Ishikawa (cell line): ENCODE measurements at regions not wholly inside any gene's neighbourhood (a gene's known extent, or its start where the extent isn't known, plus 50 kb on each side); places are given as distances from the start of the nearest gene placed in this dataset.

Source experiments
- CEBPB ChIP-seq: IDR thresholded peaks from 2 replicates; pipeline ENCODE4 v1.6.1; 2012
- CREB1 ChIP-seq: IDR thresholded peaks from 2 replicates; pipeline ENCODE4 v1.6.1; 2012; ENCODE audit warnings: low read depth
- EGR1 ChIP-seq: IDR thresholded peaks from 2 replicates; pipeline ENCODE4 v1.6.1; 2012
- EP300 ChIP-seq: IDR thresholded peaks from 2 replicates; pipeline ENCODE4 v1.6.1; 2012; ENCODE audit warnings: borderline replicate concordance
- FOXM1 ChIP-seq: IDR thresholded peaks from 2 replicates; pipeline ENCODE4 v1.6.1; 2012; ENCODE audit warnings: low read depth, borderline replicate concordance
- MAX ChIP-seq: IDR thresholded peaks from 2 replicates; pipeline ENCODE4 v1.6.1; 2012
- NFIC ChIP-seq: IDR thresholded peaks from 2 replicates; pipeline ENCODE4 v1.6.1; 2012
- RAD21 ChIP-seq: IDR thresholded peaks from 2 replicates; pipeline ENCODE4 v1.6.1; 2012; ENCODE audit warnings: low read depth
- REST ChIP-seq: IDR thresholded peaks from 2 replicates; pipeline ENCODE4 v1.6.1; 2012; ENCODE audit warnings: low read depth, mild to moderate bottlenecking
- TAF1 ChIP-seq: IDR thresholded peaks from 2 replicates; pipeline ENCODE4 v1.6.1; 2012; ENCODE audit warnings: low read depth, mild to moderate bottlenecking
- TEAD4 ChIP-seq: IDR thresholded peaks from 2 replicates; pipeline ENCODE4 v1.6.1; 2012
- USF1 ChIP-seq: IDR thresholded peaks from 2 replicates; pipeline ENCODE4 v1.6.1; 2012
- YY1 ChIP-seq: IDR thresholded peaks from 2 replicates; pipeline ENCODE4 v1.6.1; 2012; ENCODE audit warnings: low read depth
- ZBTB7A ChIP-seq: IDR thresholded peaks from 2 replicates; pipeline ENCODE4 v1.6.1; 2012; ENCODE audit warnings: low read depth

GRCh38 chr4:12965334-12965733, 518.8 kb downstream of the RAB28 start:
- TF ChIP-seq EP300 (no peak), YY1 (no peak), RAD21 (no peak), REST (no peak), ZBTB7A (no peak), USF1 (no peak), CREB1 (no peak), FOXM1 (no peak), TAF1 (no peak), CEBPB (no peak), NFIC (no peak), TEAD4 (no peak), MAX (no peak), EGR1 (no peak)
